ENCODE measurements at regions not wholly inside any gene's neighbourhood (a gene's known extent, or its start where the extent isn't known, plus 50 kb on each side); places are given as distances from the start of the nearest gene placed in this dataset.

GRCh38 chr2:79453918-79454317 lies 58.9 kb upstream of the CTNNA2 start:
- no peak for FAIRE-seq

GRCh38 chr2:79452651-79453050 lies 60.2 kb upstream of the CTNNA2 start:
- no peak for TF ChIP-seq TAF1 (IDR thresholded peaks at IDR 0.05; ENCODE audit: borderline replicate concordance, low read depth, low read length)
- no peak for TF ChIP-seq POLR2AphosphoS5 (IDR thresholded peaks at IDR 0.05; ENCODE audit: low read depth, low read length)
- FAIRE-seq, result no peak

More at GRCh38 chr2:79453918-79454317, 58.9 kb upstream of the CTNNA2 start:
- no peak for DNase-seq (ENCODE audit: insufficient read length)
- no peak for TF ChIP-seq POLR2A (IDR thresholded peaks at IDR 0.05; ENCODE audit: low read depth, low read length)
- TF ChIP-seq POLR2AphosphoS5 (IDR thresholded peaks at IDR 0.05; ENCODE audit: low read depth, low read length), result no peak
- TF ChIP-seq TAF1 (IDR thresholded peaks at IDR 0.05; ENCODE audit: borderline replicate concordance, low read depth, low read length), result no peak

GRCh38 chr2:79447463-79447862 lies 65.4 kb upstream of the CTNNA2 start:
- DNase-seq (ENCODE audit: insufficient read length), result no peak
- no peak for TF ChIP-seq POLR2A (IDR thresholded peaks at IDR 0.05; ENCODE audit: low read depth, low read length)
- TF ChIP-seq POLR2AphosphoS5 (IDR thresholded peaks at IDR 0.05; ENCODE audit: low read depth, low read length), result no peak
- no peak for TF ChIP-seq TAF1 (IDR thresholded peaks at IDR 0.05; ENCODE audit: borderline replicate concordance, low read depth, low read length)
- FAIRE-seq, result no peak

More at GRCh38 chr2:79452651-79453050, 60.2 kb upstream of the CTNNA2 start:
- DNase-seq (ENCODE audit: insufficient read length), result no peak

- FAIRE-seq, result no peak
- no peak for TF ChIP-seq POLR2AphosphoS5 (IDR thresholded peaks at IDR 0.05; ENCODE audit: low read depth, low read length)
- TF ChIP-seq TAF1 (IDR thresholded peaks at IDR 0.05; ENCODE audit: borderline replicate concordance, low read depth, low read length), result no peak
- TF ChIP-seq POLR2A (IDR thresholded peaks at IDR 0.05; ENCODE audit: low read depth, low read length), result no peak
- DNase-seq (ENCODE audit: insufficient read length), result no peak
These were observed 66.5 kb upstream of the CTNNA2 start for GRCh38 chr2:79446313-79446712.

- FAIRE-seq, result no peak
These were observed 75.2 kb upstream of the CTNNA2 start for GRCh38 chr2:79437433-79438267.

GRCh38 chr2:79434362-79434761 lies 78.5 kb upstream of the CTNNA2 start:
- DNase-seq (ENCODE audit: insufficient read length) (no peak), FAIRE-seq (no peak)
- TF ChIP-seq TAF1 (IDR thresholded peaks at IDR 0.05; ENCODE audit: borderline replicate concordance, low read depth, low read length), result no peak
- TF ChIP-seq POLR2AphosphoS5 (IDR thresholded peaks at IDR 0.05; ENCODE audit: low read depth, low read length), result no peak
- no peak for TF ChIP-seq POLR2A (IDR thresholded peaks at IDR 0.05; ENCODE audit: low read depth, low read length)

More at GRCh38 chr2:79437433-79438267, 75.2 kb upstream of the CTNNA2 start:
- DNase-seq (ENCODE audit: insufficient read length), result no peak
- TF ChIP-seq POLR2A (IDR thresholded peaks at IDR 0.05; ENCODE audit: low read depth, low read length) (no peak), POLR2AphosphoS5 (IDR thresholded peaks at IDR 0.05; ENCODE audit: low read depth, low read length) (no peak), TAF1 (IDR thresholded peaks at IDR 0.05; ENCODE audit: borderline replicate concordance, low read depth, low read length) (no peak)

GRCh38 chr2:79432731-79433146 lies 80.1 kb upstream of the CTNNA2 start:
- DNase-seq (ENCODE audit: insufficient read length) (no peak), FAIRE-seq (no peak)
- TF ChIP-seq TAF1 (IDR thresholded peaks at IDR 0.05; ENCODE audit: borderline replicate concordance, low read depth, low read length), result no peak
- no peak for TF ChIP-seq POLR2AphosphoS5 (IDR thresholded peaks at IDR 0.05; ENCODE audit: low read depth, low read length)
- no peak for TF ChIP-seq POLR2A (IDR thresholded peaks at IDR 0.05; ENCODE audit: low read depth, low read length)

- no peak for FAIRE-seq
- TF ChIP-seq TAF1 (IDR thresholded peaks at IDR 0.05; ENCODE audit: borderline replicate concordance, low read depth, low read length) (no peak), POLR2AphosphoS5 (IDR thresholded peaks at IDR 0.05; ENCODE audit: low read depth, low read length) (no peak), POLR2A (IDR thresholded peaks at IDR 0.05; ENCODE audit: low read depth, low read length) (no peak)
- DNase-seq (ENCODE audit: insufficient read length), result no peak
These were observed 84.1 kb upstream of the CTNNA2 start for GRCh38 chr2:79428745-79429144.

GRCh38 chr2:79414690-79415089 lies 98.2 kb upstream of the CTNNA2 start:
- DNase-seq (ENCODE audit: insufficient read length) (no peak), FAIRE-seq (no peak)
- no peak for TF ChIP-seq POLR2AphosphoS5 (IDR thresholded peaks at IDR 0.05; ENCODE audit: low read depth, low read length)
- no peak for TF ChIP-seq TAF1 (IDR thresholded peaks at IDR 0.05; ENCODE audit: borderline replicate concordance, low read depth, low read length)
- TF ChIP-seq POLR2A (IDR thresholded peaks at IDR 0.05; ENCODE audit: low read depth, low read length), result no peak

- no peak for FAIRE-seq
- TF ChIP-seq POLR2A (IDR thresholded peaks at IDR 0.05; ENCODE audit: low read depth, low read length) (no peak), TAF1 (IDR thresholded peaks at IDR 0.05; ENCODE audit: borderline replicate concordance, low read depth, low read length) (no peak), POLR2AphosphoS5 (IDR thresholded peaks at IDR 0.05; ENCODE audit: low read depth, low read length) (no peak)
- no peak for DNase-seq (ENCODE audit: insufficient read length)
These were observed 118.4 kb upstream of the CTNNA2 start for GRCh38 chr2:79394485-79394859.

- TF ChIP-seq POLR2AphosphoS5 (IDR thresholded peaks at IDR 0.05; ENCODE audit: low read depth, low read length) (no peak), POLR2A (IDR thresholded peaks at IDR 0.05; ENCODE audit: low read depth, low read length) (no peak), TAF1 (IDR thresholded peaks at IDR 0.05; ENCODE audit: borderline replicate concordance, low read depth, low read length) (no peak)
- DNase-seq (ENCODE audit: insufficient read length) (no peak), FAIRE-seq (no peak)
These were observed 118.9 kb upstream of the CTNNA2 start for GRCh38 chr2:79393806-79394484.
